GM19035 (cell line): ENCODE measurements at regions not wholly inside any gene's neighbourhood (a gene's known extent, or its start where the extent isn't known, plus 50 kb on each side); places are given as distances from the start of the nearest gene placed in this dataset.

Experiments
- ATAC-seq: cut with Tn5 transposase; IDR thresholded peaks from one replicate; pipeline ENCODE4 v1.9.1; 2021; ENCODE audit not compliant: unreplicated experiment

GRCh38 chr18:67926929-67927864, 410.7 kb upstream of the DSEL start:
- no peak for ATAC-seq

DNA sequence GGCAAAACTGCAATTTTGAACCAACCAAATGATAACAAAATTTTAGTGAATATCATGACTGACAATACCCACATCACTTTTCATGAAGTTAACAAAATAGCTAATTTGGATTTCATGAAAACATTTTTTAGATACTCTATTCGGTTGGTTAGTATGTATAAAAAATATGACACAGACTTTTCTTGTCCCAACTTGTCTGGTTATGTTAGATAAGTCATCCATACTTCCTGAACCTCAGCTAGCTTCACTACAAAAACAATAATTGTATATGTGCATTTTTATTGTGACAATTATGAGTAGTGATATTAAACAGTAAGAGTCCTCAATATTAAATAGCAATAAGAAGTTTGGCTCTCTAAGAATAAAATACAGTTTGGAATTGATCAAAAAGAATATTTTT, 408.1 kb upstream of the DSEL start:
- no peak for ATAC-seq

DNA sequence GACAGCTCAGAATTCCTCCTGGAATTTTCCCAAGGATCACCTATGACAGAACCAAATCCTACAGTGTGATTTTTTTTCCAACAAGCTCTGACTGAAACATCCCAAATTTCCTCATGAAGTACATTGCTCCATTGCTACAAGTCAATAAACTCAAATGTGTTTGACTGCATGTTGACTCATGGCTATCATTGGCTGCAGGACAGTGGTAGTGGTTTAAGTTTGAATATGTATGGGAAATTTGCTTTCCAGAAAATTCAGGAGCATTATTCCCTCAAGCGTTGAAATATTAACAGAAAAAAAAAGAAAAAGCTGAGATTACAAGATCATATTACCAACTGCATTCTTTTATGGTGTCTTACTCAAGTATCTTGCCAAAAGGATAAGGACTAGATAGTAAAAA, 402.8 kb upstream of the DSEL start:
- no peak for ATAC-seq

DNA sequence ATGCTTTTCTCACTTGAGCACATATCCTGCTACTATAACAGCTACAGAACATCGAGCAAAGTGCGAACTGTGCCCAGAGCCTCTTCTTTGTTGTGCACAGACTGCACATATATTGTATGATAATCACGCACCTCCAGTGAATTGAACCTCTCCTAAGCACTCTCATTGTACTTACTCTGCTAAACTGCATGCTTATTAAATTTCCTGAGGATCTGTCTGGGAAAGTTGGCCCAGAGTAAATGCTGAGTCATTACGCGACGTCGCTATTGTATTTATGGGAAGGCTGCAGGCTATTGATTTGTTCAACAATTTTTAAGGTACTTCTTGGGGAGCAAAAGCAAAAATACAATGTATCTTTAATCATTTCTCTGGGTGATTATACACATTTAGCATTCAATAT, 399.6 kb upstream of the DSEL start:
- no peak for ATAC-seq

GRCh38 chr18:67913040-67913439, 396.5 kb upstream of the DSEL start:
- no peak for ATAC-seq

DNA sequence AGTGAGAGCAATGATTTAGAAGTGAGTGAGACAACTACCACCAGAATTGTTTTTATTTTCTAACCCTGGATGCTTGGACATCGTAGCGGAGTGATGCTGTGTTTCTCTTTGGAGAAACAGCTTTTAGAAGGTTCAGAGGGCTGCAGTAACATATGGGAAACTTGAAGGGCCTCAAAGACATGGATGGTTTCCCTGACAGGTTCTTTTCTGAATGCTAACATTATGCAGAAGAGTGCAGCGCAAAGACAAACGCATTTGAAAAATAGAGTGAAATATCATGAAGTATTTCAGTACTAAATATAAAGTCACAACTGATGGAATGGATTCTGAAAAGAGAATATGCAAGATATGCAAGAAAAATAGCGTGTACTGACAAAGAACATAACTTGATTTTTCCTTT, 385.1 kb upstream of the DSEL start:
- ATAC-seq = no peak

DNA sequence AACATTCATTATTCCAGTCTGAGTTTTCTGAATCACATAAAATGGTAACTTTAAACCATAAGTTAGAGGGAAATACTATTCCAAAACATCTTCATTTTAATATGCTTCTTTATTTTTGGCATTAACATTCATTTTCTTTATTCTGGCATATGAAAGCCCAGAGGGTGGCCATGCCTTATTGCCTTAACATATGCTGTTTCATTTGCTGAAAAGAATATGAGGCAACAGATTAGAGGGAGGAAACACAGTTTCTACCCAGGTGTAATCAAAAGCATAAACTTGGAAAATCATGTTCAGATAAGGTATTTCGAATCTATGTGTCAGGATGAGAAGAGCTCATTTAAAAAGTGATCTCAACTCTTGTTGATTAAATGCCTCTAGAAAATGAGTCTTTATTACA, 379.9 kb upstream of the DSEL start:
- no peak for ATAC-seq

- ATAC-seq = no peak
Observed at GRCh38 chr18:67893916-67894315, 377.4 kb upstream of the DSEL start.

- ATAC-seq = no peak
Observed at GRCh38 chr18:67876871-67877270, 360.4 kb upstream of the DSEL start.

DNA sequence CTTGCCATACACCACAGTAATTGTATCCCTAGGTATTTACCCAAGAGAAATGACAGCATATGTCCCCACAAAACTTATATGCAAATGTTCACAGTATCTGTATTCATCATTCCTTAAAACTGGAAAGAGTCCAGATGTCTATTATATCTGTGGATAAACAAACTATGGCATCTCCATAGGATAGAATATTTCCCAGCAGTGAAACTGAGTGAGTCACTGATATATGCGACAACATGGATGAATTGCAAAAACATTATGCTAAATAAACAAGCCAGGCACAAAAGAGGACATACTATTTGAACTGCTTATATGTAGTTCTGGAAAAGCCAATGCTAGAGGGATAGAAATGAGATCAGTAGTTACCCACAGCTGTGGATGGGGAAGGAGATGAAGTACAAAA, 359.4 kb upstream of the DSEL start:
- ATAC-seq = no peak

GRCh38 chr18:67875060-67875459, 358.5 kb upstream of the DSEL start:
- ATAC-seq = no peak

DNA sequence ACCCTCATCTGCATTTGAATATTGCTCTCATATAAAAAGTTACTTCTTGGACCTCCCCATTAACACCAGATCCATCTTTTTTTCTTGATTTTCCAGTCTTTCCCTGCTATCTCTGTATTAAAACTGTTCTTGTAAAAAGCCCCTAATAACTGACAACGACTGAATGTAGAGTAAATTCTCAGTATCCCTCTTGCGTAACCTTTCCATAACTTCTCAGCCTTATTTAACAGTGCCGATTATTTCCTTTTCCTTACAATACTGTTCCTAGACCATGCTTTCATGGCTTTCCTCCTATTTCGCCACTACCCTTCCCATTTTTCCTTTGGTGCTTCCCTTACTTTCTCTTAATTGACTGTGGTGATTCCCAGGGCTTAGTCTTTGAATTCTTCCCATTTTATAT, 348.9 kb upstream of the DSEL start:
- no peak for ATAC-seq

DNA sequence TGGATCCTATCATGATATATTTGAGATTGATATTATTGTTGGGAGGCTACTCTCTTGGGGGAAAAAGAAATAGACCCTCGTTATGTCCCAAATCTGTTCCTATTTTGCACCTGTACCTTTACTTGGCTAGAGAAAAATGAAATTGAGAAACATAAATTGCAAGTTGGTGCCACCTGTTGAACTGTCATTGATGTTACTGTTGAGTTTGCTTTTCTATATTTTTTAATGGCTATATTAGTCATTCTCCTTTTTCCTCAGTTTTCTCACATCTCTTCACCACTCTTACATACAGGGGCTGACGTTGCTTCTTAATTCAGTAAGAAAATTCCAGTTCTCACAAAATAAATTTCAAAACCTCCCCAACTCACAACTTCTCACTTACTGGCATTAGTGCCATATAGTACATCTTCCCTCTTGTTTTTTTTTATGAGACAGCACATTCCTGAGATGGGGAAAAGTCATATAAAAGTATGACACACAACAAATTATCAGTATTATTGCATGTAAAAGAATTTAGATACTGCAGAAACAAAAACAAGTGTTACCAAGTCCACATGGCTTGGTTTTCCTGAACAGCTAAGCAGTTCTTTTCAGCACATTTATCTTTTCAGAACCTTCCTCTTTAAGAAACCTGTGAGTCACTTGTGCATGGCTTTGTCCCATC, 348.3 kb upstream of the DSEL start:
- no peak for ATAC-seq

GRCh38 chr18:67862069-67862468, 345.5 kb upstream of the DSEL start:
- no peak for ATAC-seq

- ATAC-seq = no peak
Observed at GRCh38 chr18:67854340-67854739, 337.8 kb upstream of the DSEL start.

DNA sequence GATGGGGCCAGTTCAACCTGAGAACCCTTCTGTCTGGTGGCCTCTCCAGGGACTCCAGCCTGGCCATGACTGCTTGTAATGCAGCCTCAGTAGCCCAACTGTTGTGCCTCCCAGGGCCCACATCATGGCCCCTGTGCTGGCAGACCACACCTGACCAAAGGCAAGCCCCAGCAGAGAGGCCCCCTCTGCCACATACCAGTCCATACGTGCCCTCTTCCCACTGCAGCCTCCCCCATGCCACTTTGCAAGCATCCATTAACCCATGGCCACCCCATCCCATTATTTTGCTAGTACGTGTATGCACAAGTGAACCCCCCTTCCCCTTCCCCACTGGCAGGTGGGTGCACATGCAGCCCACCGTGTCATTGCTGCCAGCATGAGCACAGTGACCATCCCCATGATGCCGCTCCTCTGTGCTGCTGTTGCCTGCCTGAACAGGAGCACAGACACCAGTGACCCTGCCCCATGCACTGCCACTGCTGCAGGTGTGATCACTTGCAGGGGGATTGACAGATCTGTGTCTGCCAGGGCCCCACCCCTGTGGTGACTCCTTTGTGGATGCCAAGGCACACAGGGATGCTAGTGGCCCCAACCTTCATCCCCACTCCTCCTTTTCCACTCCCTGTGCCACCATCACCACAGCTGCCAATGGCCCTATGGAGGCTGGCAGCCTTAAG, 330.0 kb upstream of the DSEL start:
- no peak for ATAC-seq

DNA sequence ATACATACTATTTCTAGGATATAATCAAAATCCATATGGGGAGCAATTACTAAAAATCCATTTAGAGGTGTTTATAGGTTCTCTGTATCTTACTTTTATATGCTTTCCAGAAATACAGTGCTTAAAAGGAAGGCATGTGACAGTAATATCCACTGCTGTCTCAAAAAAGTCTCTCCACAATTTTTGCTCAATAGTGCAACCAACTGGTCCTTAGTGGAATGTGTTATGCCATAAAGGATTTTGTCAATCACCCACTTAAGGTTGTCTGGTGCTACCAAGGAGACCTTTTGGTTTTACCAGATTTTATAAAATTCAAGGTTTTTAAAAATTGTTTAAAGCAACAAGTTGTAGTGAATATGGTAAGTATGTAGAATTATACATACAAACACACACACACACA, 328.5 kb upstream of the DSEL start:
- ATAC-seq = no peak

DNA sequence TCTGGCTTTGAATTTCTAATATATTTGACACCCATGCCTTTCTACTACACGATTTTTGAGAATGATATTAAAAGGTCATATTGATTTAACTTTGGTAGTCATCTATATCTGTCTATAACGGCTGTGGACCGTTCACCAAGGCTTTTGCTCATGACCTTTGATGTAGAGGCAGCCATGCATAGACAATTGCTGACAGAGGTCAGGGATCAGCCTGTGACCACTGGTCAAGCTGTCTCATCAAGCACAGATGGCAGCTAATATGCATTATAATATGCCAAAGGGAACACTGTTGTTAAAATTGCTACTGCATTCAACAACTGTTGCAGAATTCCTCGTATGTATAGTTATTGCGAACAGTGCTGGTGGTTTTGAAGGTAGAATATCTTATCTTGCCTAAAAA, 323.9 kb upstream of the DSEL start:
- no peak for ATAC-seq

GRCh38 chr18:67818432-67818831, 301.9 kb upstream of the DSEL start:
- ATAC-seq = no peak

DNA sequence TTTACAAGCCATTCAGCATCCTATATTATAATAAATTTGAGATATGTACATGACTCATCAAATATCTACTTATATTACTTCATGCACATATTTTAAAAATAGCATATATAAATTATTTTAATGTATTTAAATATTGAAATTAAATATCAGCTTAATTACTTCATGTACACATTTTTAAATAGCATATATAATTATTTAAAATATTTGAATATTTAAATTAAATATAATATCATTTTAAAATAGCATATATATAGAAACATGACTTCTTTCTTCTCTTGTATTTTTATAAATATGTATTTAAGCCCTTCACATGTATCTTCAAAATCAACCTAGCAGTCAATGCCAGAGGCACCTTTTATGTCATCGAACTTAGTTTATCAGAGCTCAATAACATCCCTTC, 298.8 kb upstream of the DSEL start:
- no peak for ATAC-seq

GRCh38 chr18:67813380-67814028, 297.0 kb upstream of the DSEL start:
- ATAC-seq = no peak
